RWPE2 (cell line): ENCODE measurements at regions not wholly inside any gene's neighbourhood (a gene's known extent, or its start where the extent isn't known, plus 50 kb on each side); places are given as distances from the start of the nearest gene placed in this dataset.

ENCODE experiments used
- ATAC-seq: fragments of 200-7000 bp; cut with Tn5 transposase; 3 replicates; pipeline ENCODE4 v1.9.1; 2021; ENCODE audit warnings: low read depth
- DNase-seq: peaks from one replicate; pipeline ENCODE4 v3.0.0-alpha.2; 2020; ENCODE audit warnings: low spot score
- H3K27ac ChIP-seq: fragments of 450-650 bp; 2 replicates; pipeline ENCODE4 v1.5.1; 2017; ENCODE audit warnings: mild to moderate bottlenecking; ENCODE audit not compliant: poor library complexity, severe bottlenecking
- H3K27me3 ChIP-seq: fragments of 250-450 bp; sonication (Bioruptor Pico); 2 replicates; pipeline ENCODE4 v1.5.1; 2021; ENCODE audit warnings: mild to moderate bottlenecking, moderate library complexity; ENCODE audit not compliant: insufficient read depth, poor library complexity, severe bottlenecking
- H3K36me3 ChIP-seq: fragments of 250-450 bp; sonication (Bioruptor Pico); 2 replicates; pipeline ENCODE4 v1.5.1; 2020; ENCODE audit warnings: low read depth, mild to moderate bottlenecking, moderate library complexity
- H3K4me1 ChIP-seq: fragments of 250-450 bp; sonication (Bioruptor Pico); 2 replicates; pipeline ENCODE4 v1.5.1; 2021; ENCODE audit warnings: mild to moderate bottlenecking, moderate library complexity; ENCODE audit not compliant: insufficient read depth, poor library complexity, severe bottlenecking
- H3K4me3 ChIP-seq: fragments of 250-450 bp; sonication (Bioruptor Pico); 2 replicates; pipeline ENCODE4 v1.5.1; 2021; ENCODE audit warnings: mild to moderate bottlenecking, moderate library complexity; ENCODE audit not compliant: severe bottlenecking
- H3K9me3 ChIP-seq: fragments of 250-450 bp; sonication (Bioruptor Pico); 2 replicates; pipeline ENCODE4 v1.5.1; 2021; ENCODE audit warnings: mild to moderate bottlenecking, moderate library complexity; ENCODE audit not compliant: severe bottlenecking
- TF ChIP-seq, protein P1 (sequence below): fragments of 450-650 bp; IDR thresholded peaks from one replicate; pipeline ENCODE4 v1.5.1; 2017; ENCODE audit warnings: mild to moderate bottlenecking, moderate library complexity; ENCODE audit not compliant: poor library complexity, severe bottlenecking

DNA sequence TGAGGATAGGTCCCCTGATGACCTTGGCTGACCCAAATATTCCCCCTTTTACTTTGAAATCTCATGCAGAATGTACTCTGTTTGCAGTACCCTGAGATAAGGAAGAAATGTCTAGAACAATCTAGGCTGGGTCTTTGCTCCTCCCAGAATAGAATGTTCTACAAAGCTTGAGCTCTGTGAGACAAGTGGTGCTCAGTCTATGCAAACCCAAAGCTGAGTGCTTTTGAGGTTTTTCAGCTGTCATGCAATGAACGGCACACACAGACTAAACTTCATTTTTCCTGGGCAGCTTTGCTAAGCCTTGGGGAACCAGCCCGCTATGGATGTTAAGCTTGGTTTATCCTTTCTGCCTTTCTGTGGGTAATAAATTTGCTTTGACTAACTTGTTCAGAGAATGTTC is 513.6 kb downstream of the FAT4 start:
- Histone ChIP-seq H3K27me3 (no peaks in the 10 kb centered on the region), H3K4me1 (no peaks in the 10 kb centered on the region), H3K9me3 (no peaks in the 10 kb centered on the region), H3K36me3 (no peaks in the 10 kb centered on the region), H3K27ac (no peak overlapping the region), H3K4me3 (no peak overlapping the region)
- DNase-seq = no peak
- TF ChIP-seq, protein P1, sequence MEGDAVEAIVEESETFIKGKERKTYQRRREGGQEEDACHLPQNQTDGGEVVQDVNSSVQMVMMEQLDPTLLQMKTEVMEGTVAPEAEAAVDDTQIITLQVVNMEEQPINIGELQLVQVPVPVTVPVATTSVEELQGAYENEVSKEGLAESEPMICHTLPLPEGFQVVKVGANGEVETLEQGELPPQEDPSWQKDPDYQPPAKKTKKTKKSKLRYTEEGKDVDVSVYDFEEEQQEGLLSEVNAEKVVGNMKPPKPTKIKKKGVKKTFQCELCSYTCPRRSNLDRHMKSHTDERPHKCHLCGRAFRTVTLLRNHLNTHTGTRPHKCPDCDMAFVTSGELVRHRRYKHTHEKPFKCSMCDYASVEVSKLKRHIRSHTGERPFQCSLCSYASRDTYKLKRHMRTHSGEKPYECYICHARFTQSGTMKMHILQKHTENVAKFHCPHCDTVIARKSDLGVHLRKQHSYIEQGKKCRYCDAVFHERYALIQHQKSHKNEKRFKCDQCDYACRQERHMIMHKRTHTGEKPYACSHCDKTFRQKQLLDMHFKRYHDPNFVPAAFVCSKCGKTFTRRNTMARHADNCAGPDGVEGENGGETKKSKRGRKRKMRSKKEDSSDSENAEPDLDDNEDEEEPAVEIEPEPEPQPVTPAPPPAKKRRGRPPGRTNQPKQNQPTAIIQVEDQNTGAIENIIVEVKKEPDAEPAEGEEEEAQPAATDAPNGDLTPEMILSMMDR = no peak
- no peak for ATAC-seq

DNA sequence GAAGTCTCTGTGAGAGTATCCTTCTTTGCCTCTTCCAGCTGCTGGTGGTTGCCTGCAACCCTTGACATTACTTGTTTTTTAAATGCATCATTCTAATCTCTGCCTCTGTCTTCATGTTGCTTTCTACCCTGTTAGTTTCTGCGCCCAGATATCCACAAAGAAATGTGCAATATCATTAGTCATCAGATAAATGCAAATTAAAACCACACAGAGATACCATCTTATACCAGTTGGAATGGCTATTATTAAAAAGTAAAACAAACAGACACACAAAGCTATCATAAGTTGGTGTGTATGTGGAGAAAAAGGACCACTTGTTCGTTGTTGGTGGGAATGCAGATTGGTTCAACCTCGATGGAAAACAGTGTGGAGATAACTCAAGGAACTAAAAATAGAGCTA is 517.4 kb downstream of the FAT4 start:
- H3K4me3 ChIP-seq = no peak overlapping the region
- ATAC-seq (no peak), DNase-seq (no peak)
- H3K27ac ChIP-seq = no peak overlapping the region
- no peaks in the 10 kb centered on the region for H3K36me3 ChIP-seq
- TF ChIP-seq, protein P1 = no peak
- no peaks in the 10 kb centered on the region for H3K27me3 ChIP-seq
- H3K9me3 ChIP-seq = no peaks in the 10 kb centered on the region
- H3K4me1 ChIP-seq = no peaks in the 10 kb centered on the region

DNA sequence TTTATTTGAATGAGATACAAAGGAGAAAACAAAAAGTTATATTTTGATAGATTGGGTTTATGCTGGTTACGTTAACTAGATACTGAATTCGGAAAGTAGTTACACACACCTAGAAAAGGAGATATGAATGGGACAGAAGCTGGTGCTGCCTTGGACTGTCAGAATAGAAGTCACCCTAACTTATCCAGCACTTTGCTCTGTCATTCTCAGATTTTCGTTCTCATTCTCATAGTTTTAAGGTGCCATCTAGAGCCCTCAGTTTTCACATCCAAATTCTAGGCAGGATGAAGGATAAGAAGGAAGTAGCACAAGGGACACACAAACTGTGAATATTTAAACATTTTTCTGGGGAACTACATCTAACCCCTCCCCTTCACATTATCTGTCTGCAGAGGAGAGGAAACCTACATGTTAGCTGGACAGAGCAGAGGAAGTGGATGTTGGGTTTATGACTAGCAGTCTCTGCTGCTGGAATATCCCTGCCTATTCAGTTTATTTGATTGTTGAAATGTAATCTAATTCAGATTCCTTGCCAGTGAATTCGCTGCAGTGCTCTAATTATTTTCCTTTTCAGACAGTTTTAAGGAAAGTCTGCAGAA is 521.9 kb downstream of the FAT4 start:
- H3K4me1 ChIP-seq = no peaks in the 10 kb centered on the region
- no peaks in the 10 kb centered on the region for H3K9me3 ChIP-seq
- TF ChIP-seq, protein P1 = no peak
- ATAC-seq (no peak), DNase-seq (no peak)
- no peak overlapping the region for H3K27ac ChIP-seq
- H3K4me3 ChIP-seq = no peak overlapping the region
- H3K36me3 ChIP-seq = no peaks in the 10 kb centered on the region
- H3K27me3 ChIP-seq = no peaks in the 10 kb centered on the region

DNA sequence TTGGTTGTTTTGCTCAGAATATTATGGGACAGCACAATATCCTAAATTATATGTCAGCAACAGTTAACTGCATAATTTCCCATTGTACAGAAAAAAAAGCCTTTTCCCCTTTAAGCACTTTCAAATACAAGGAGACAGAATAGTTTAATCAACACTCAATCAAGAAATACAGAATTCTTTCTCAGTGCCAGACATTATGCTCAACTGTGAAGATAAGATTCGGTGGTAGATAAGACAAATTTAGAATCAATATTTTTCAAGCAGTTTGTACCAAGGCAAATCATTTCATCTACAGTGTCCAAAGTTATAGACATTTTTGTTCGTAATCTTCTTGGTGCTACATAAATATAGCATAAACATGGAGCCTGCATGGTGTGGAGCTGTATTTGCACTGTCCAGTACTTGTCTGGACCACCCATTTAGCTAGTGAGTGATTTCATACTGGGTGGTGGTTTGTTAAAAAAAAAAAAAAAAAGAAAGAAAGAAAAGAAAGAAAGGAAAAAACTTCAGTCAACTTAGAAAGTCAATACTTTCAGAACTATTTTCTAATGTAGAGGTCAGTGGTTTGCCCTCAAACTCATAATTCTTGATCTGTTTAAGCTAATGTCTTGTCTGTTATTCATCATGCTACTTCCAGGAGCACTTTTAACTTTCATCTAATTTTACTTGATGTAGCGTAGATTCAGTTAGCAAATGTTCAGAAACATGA is 522.9 kb downstream of the FAT4 start:
- Histone ChIP-seq H3K36me3 (no peaks in the 10 kb centered on the region), H3K27ac (no peak overlapping the region)
- TF ChIP-seq, protein P1 = no peak

DNA sequence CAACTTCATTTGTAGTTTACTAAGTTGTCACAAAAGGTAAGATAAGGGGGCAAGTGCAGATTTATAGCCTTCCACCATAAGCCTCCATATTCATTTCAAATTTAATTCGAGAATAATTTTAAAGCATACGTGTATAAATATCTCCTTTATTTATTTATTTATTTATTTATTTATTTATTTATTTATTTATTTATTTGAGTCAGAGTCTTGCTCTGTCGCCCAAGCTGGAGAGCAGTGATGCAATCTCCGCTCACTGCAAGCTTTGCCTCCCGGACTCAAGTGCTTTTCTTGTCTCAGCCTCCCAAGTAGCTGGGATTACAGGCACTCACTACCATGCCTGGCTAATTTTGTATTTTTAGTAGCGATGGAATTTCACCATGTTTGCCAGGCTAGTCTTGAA is 523.4 kb downstream of the FAT4 start:
- H3K4me3 ChIP-seq = no peak overlapping the region
- no peak overlapping the region for H3K27ac ChIP-seq
- no peaks in the 10 kb centered on the region for H3K4me1 ChIP-seq
- DNase-seq (no peak), ATAC-seq (no peak)
- H3K36me3 ChIP-seq = no peaks in the 10 kb centered on the region
- no peaks in the 10 kb centered on the region for H3K9me3 ChIP-seq
- TF ChIP-seq, protein P1 = no peak
- H3K27me3 ChIP-seq = no peaks in the 10 kb centered on the region

More for the DNA sequence above, 522.9 kb downstream of the FAT4 start:
- Histone ChIP-seq H3K4me3 (no peak overlapping the region), H3K9me3 (no peaks in the 10 kb centered on the region), H3K27me3 (no peaks in the 10 kb centered on the region), H3K4me1 (no peaks in the 10 kb centered on the region)
- DNase-seq (no peak), ATAC-seq (no peak)
